ENCODE measurements at regions not wholly inside any gene's neighbourhood (a gene's known extent, or its start where the extent isn't known, plus 50 kb on each side); places are given as distances from the start of the nearest gene placed in this dataset.

- no peak for DNase-seq
- TF ChIP-seq POLR2A (IDR thresholded peaks at IDR 0.05; ENCODE audit: low read length): no peak
- no peak for TF ChIP-seq GATA1 (IDR thresholded peaks at IDR 0.05; ENCODE audit: low read depth, low read length)
These were observed 85.2 kb upstream of the CDH12 start for GRCh38 chr5:22938362-22938761.

GRCh38 chr5:22928821-22929482, 75.8 kb upstream of the CDH12 start:
- no peak for DNase-seq
- TF ChIP-seq GATA1 (IDR thresholded peaks at IDR 0.05; ENCODE audit: low read depth, low read length) (no peak), POLR2A (IDR thresholded peaks at IDR 0.05; ENCODE audit: low read length) (no peak)

GRCh38 chr5:22926574-22926973, 73.4 kb upstream of the CDH12 start:
- no peak for DNase-seq

GRCh38 chr5:22918511-22918910, 65.4 kb upstream of the CDH12 start:
- TF ChIP-seq GATA1 (IDR thresholded peaks at IDR 0.05; ENCODE audit: low read depth, low read length) (no peak), POLR2A (IDR thresholded peaks at IDR 0.05; ENCODE audit: low read length) (no peak)
- DNase-seq: no peak

More at GRCh38 chr5:22926574-22926973, 73.4 kb upstream of the CDH12 start:
- TF ChIP-seq POLR2A (IDR thresholded peaks at IDR 0.05; ENCODE audit: low read length): no peak
- TF ChIP-seq GATA1 (IDR thresholded peaks at IDR 0.05; ENCODE audit: low read depth, low read length): no peak

GRCh38 chr5:22916393-22916792, 63.2 kb upstream of the CDH12 start:
- no peak for DNase-seq
- no peak for TF ChIP-seq POLR2A (IDR thresholded peaks at IDR 0.05; ENCODE audit: low read length)
- no peak for TF ChIP-seq GATA1 (IDR thresholded peaks at IDR 0.05; ENCODE audit: low read depth, low read length)

- no peak for TF ChIP-seq GATA1 (IDR thresholded peaks at IDR 0.05; ENCODE audit: low read depth, low read length)
- TF ChIP-seq POLR2A (IDR thresholded peaks at IDR 0.05; ENCODE audit: low read length): no peak
- DNase-seq: no peak
These were observed 57.9 kb upstream of the CDH12 start for GRCh38 chr5:22911019-22911418.

GRCh38 chr5:22910523-22910922, 57.4 kb upstream of the CDH12 start:
- no peak for TF ChIP-seq GATA1 (IDR thresholded peaks at IDR 0.05; ENCODE audit: low read depth, low read length)
- TF ChIP-seq POLR2A (IDR thresholded peaks at IDR 0.05; ENCODE audit: low read length): no peak
- no peak for DNase-seq

GRCh38 chr5:22908586-22908985, 55.4 kb upstream of the CDH12 start:
- DNase-seq: no peak
- no peak for TF ChIP-seq GATA1 (IDR thresholded peaks at IDR 0.05; ENCODE audit: low read depth, low read length)
- no peak for TF ChIP-seq POLR2A (IDR thresholded peaks at IDR 0.05; ENCODE audit: low read length)

GRCh38 chr5:22908129-22908528, 55.0 kb upstream of the CDH12 start:
- no peak for TF ChIP-seq GATA1 (IDR thresholded peaks at IDR 0.05; ENCODE audit: low read depth, low read length)
- no peak for TF ChIP-seq POLR2A (IDR thresholded peaks at IDR 0.05; ENCODE audit: low read length)
- no peak for DNase-seq
